IMR-90 (cell line): ENCODE measurements at regions not wholly inside any gene's neighbourhood (a gene's known extent, or its start where the extent isn't known, plus 50 kb on each side); places are given as distances from the start of the nearest gene placed in this dataset.

ENCODE experiments used
- ATAC-seq: fragments of 200-7000 bp; cut with Tn5 transposase; 2 replicates; pipeline ENCODE4 v1.9.1; 2020; ENCODE audit warnings: low read depth, mild to moderate bottlenecking, moderate library complexity
- BruUV-seq: library from RNA; stranded (reverse); fragments of 400-500 nt; replicated peaks from 2 replicates; lab custom pipeline; 2021; lab: Mats Ljungman, UMichigan
- CTCF ChIA-PET: fragments of 300-600 bp; formaldehyde crosslinking; extraction: SDS; loops from one replicate; lab custom pipeline; 2021; ENCODE audit warnings: antibody characterized with exemption; lab: Yijun Ruan, JAX
- POLR2A ChIA-PET: fragments of 300-600 bp; sonication (Branson Sonifier 250); formaldehyde crosslinking; loops from one replicate; lab custom pipeline; 2022; ENCODE audit warnings: antibody characterized with exemption; ENCODE audit not compliant: unreplicated experiment; lab: Charles Lee
- DNase-seq: peaks from one replicate; pipeline ENCODE4 v3.0.0; 2013
- H2AFZ ChIP-seq: replicated peaks from 2 replicates; pipeline ENCODE3; 2013; ENCODE audit warnings: low read length, mild to moderate bottlenecking; ENCODE audit not compliant: poor library complexity
- H2AK5ac ChIP-seq: 2 replicates; pipeline ENCODE4 v1.6.1; 2013; ENCODE audit warnings: low read depth, low read length, inconsistent platforms
- H2AK9ac ChIP-seq: replicated peaks from 2 replicates; pipeline ENCODE3; 2013; ENCODE audit warnings: mild to moderate bottlenecking, low read depth, low read length, moderate library complexity; ENCODE audit not compliant: poor library complexity
- H2BK120ac ChIP-seq: 2 replicates; pipeline ENCODE4 v1.6.1; 2013; ENCODE audit warnings: low read depth, low read length, inconsistent platforms
- H2BK15ac ChIP-seq: 3 replicates; pipeline ENCODE4 v1.6.1; 2013; ENCODE audit warnings: low read depth, low read length, inconsistent platforms
- H2BK20ac ChIP-seq: 2 replicates; pipeline ENCODE4 v1.6.1; 2013; ENCODE audit warnings: low read depth, mild to moderate bottlenecking, inconsistent platforms, low read length, moderate library complexity
- H2BK5ac ChIP-seq: 2 replicates; pipeline ENCODE4 v1.6.1; 2013; ENCODE audit warnings: mild to moderate bottlenecking, low read depth, low read length, inconsistent platforms; ENCODE audit not compliant: poor library complexity, severe bottlenecking
- H3K14ac ChIP-seq: replicated peaks from 2 replicates; pipeline ENCODE4 v1.6.1; 2013; ENCODE audit warnings: low read depth, low read length, inconsistent platforms
- H3K18ac ChIP-seq: 2 replicates; pipeline ENCODE4 v1.6.1; 2013; ENCODE audit warnings: low read depth, low read length, control low read depth
- H3K23ac ChIP-seq: 2 replicates; pipeline ENCODE4 v1.6.1; 2013; ENCODE audit warnings: low read depth, low read length, inconsistent platforms
- H3K27ac ChIP-seq: 2 replicates; pipeline ENCODE4 v1.5.1; 2013; ENCODE audit warnings: mild to moderate bottlenecking, control low read depth, low read length; ENCODE audit not compliant: insufficient read depth
- H3K27me3 ChIP-seq: 2 replicates; pipeline ENCODE4 v1.6.1; 2013; ENCODE audit warnings: low read length; ENCODE audit not compliant: control insufficient read depth, insufficient read depth
- H3K36me3 ChIP-seq: 2 replicates; pipeline ENCODE4 v1.6.1; 2013; ENCODE audit warnings: low read length, mixed read lengths; ENCODE audit not compliant: control insufficient read depth, insufficient read depth
- H3K4ac ChIP-seq: 2 replicates; pipeline ENCODE4 v1.6.1; 2013; ENCODE audit warnings: low read depth, low read length, inconsistent platforms
- H3K4me1 ChIP-seq: 2 replicates; pipeline ENCODE4 v1.6.1; 2013; ENCODE audit warnings: low read length, mixed read lengths; ENCODE audit not compliant: control insufficient read depth, insufficient read depth
- H3K4me2 ChIP-seq: 2 replicates; pipeline ENCODE4 v1.6.1; 2013; ENCODE audit warnings: low read depth, mild to moderate bottlenecking, control low read depth, low read length, moderate library complexity
- H3K4me3 ChIP-seq: 2 replicates; pipeline ENCODE4 v1.5.1; 2013; ENCODE audit warnings: low read depth, mild to moderate bottlenecking, control low read depth, low read length, moderate library complexity; ENCODE audit not compliant: insufficient read depth
- H3K56ac ChIP-seq: 2 replicates; pipeline ENCODE4 v1.6.1; 2013; ENCODE audit warnings: low read length, inconsistent platforms; ENCODE audit not compliant: insufficient read depth; ENCODE audit errors: extremely low read depth
- H3K79me1 ChIP-seq, 2 experiments: 2 replicates each; pipeline ENCODE4 v1.6.1; 2013; ENCODE audit warnings: low read length in 2 of 2, inconsistent platforms in 1 of 2, low read depth in 1 of 2
- H3K9ac ChIP-seq: 2 replicates; pipeline ENCODE4 v1.6.1; 2013; ENCODE audit warnings: low read depth, low read length, control low read depth
- H3K9me1 ChIP-seq: 2 replicates; pipeline ENCODE4 v1.6.1; 2013; ENCODE audit warnings: low read length, inconsistent platforms; ENCODE audit not compliant: insufficient read depth
- H3K9me3 ChIP-seq: 2 replicates; pipeline ENCODE4 v1.6.1; 2013; ENCODE audit warnings: low read length; ENCODE audit not compliant: control insufficient read depth, insufficient read depth
- H4K20me1 ChIP-seq: 2 replicates; pipeline ENCODE4 v1.6.1; 2013; ENCODE audit warnings: low read length, inconsistent platforms; ENCODE audit not compliant: insufficient read depth
- H4K5ac ChIP-seq: 2 replicates; pipeline ENCODE4 v1.6.1; 2013; ENCODE audit warnings: mild to moderate bottlenecking, low read depth, low read length, control low read depth
- H4K8ac ChIP-seq, 2 experiments: 2 replicates each; pipeline ENCODE4 v1.6.1; 2013; ENCODE audit warnings: low read depth in 2 of 2, low read length in 2 of 2, control low read depth in 1 of 2, inconsistent platforms in 1 of 2
- H4K91ac ChIP-seq: 2 replicates; pipeline ENCODE4 v1.6.1; 2013; ENCODE audit warnings: low read depth, low read length, inconsistent platforms; ENCODE audit not compliant: insufficient read depth
- CEBPB ChIP-seq: IDR thresholded peaks from 2 replicates; pipeline ENCODE4 v1.6.1; 2012; ENCODE audit warnings: low read depth, low read length, improper control_type of control experiment
- CHD1 ChIP-seq: IDR thresholded peaks from 2 replicates; pipeline ENCODE4 v1.6.1; 2012; ENCODE audit warnings: low read depth, low read length, improper control_type of control experiment
- CTCF ChIP-seq: conservative IDR thresholded peaks from 2 replicates; pipeline ENCODE4 v1.5.1; 2012; ENCODE audit warnings: mild to moderate bottlenecking, low read depth, low read length, improper control_type of control experiment
- FOS ChIP-seq: fragments of 150-350 bp; IDR thresholded peaks from 2 replicates; pipeline ENCODE4 v1.6.1; 2016; ENCODE audit warnings: low read depth, low read length
- MAFK ChIP-seq: IDR thresholded peaks from 2 replicates; pipeline ENCODE4 v1.6.1; 2012; ENCODE audit warnings: low read depth, low read length, improper control_type of control experiment
- MXI1 ChIP-seq: IDR thresholded peaks from 2 replicates; pipeline ENCODE4 v1.6.1; 2012; ENCODE audit warnings: low read depth, mild to moderate bottlenecking, low read length, moderate library complexity, borderline replicate concordance
- NFE2L2 ChIP-seq: fragments of 150-350 bp; IDR thresholded peaks from 2 replicates; pipeline ENCODE4 v1.6.1; 2016; ENCODE audit warnings: low read depth, mild to moderate bottlenecking, low read length
- POLR2A ChIP-seq: IDR thresholded peaks from 2 replicates; pipeline ENCODE4 v1.6.1; 2012; ENCODE audit warnings: mild to moderate bottlenecking, low read depth, low read length
- RAD21 ChIP-seq: IDR thresholded peaks from 2 replicates; pipeline ENCODE4 v1.6.1; 2012; ENCODE audit warnings: low read length, improper control_type of control experiment
- RCOR1 ChIP-seq: IDR thresholded peaks from 2 replicates; pipeline ENCODE4 v1.6.1; 2012; ENCODE audit warnings: mild to moderate bottlenecking, low read length, improper control_type of control experiment; ENCODE audit not compliant: insufficient replicate concordance
- RFX5 ChIP-seq: IDR thresholded peaks from 2 replicates; pipeline ENCODE4 v1.8.0; 2012; ENCODE audit warnings: low read depth, mild to moderate bottlenecking, low read length, moderate library complexity
- SMC3 ChIP-seq: fragments of 150-350 bp; IDR thresholded peaks from 2 replicates; pipeline ENCODE4 v1.6.1; 2016; ENCODE audit warnings: low read depth, mild to moderate bottlenecking, antibody characterized with exemption, low read length, moderate library complexity
- USF2 ChIP-seq: fragments of 150-350 bp; IDR thresholded peaks from 2 replicates; pipeline ENCODE4 v1.6.1; 2017; ENCODE audit warnings: mild to moderate bottlenecking, antibody characterized with exemption, low read length, low read depth
- WGBS, 2 experiments: methylation state at CpG; one replicate each; pipeline versions ENCODE4 v1.1.5 to v1.1.7; 2013; ENCODE audit warnings: missing lambda C conversion rate in 2 of 2; ENCODE audit not compliant: insufficient read length in 1 of 2; ENCODE audit errors: extremely low coverage in 2 of 2; 5-methylcytosine and 5-hydroxymethylcytosine counted together
- dilution Hi-C: fragments of 300-500 bp; cut with HindIII; formaldehyde crosslinking; loops from one replicate; pipeline ENCODE4 v1.14.3; 2018; ENCODE audit warnings: low sequenced_read_pairs; ENCODE audit not compliant: unreplicated experiment
- in situ Hi-C: fragments of 300-500 bp; cut with MboI; formaldehyde crosslinking; loops from 3 replicates; pipeline ENCODE4 v1.14.3; 2019; ENCODE audit warnings: low sequenced_read_pairs, inconsistent platforms, mixed read lengths
- intact Hi-C: fragments of 100-400 bp; cut with micrococcal nuclease; formaldehyde crosslinking; loops from 2 replicates; pipeline ENCODE4 v1.10.0; 2022

GRCh38 chr4:176906709-176907108 lies 114.0 kb upstream of the VEGFC start:
- intact Hi-C loops = loop anchor here (10.0 kb wide), 1 partner anchor 532 kb away; no protein-coding TSS in a partner anchor
- POLR2A ChIA-PET = no interaction called here
- H3K4me2 ChIP-seq = no peak overlapping the region
- H3K36me3 ChIP-seq = no peaks in the 10 kb centered on the region
- H3K18ac ChIP-seq = peak overlapping the region; percentile 11; the same call in 1 of the 2 replicates
- CTCF ChIA-PET = interaction anchor here (1.6 kb wide), 1 partner anchor 141 kb away, joined by 6 read pairs; no protein-coding TSS in a partner anchor
- 0 out of 2 replicates have a peak overlapping the region, but pooled peaks have one; percentile 24 for H3K14ac ChIP-seq
- dilution Hi-C loops = no loop called here
- DNase-seq (no peak), ATAC-seq (no peak)
- no peak overlapping the region for H3K56ac ChIP-seq
- peak overlapping the region; percentile 1; the same call in 1 of the 2 replicates for H2BK20ac ChIP-seq
- H3K27me3 ChIP-seq = no peaks in the 10 kb centered on the region
- no peak overlapping the region for H3K4ac ChIP-seq
- no peak overlapping the region; the same call in 1 of the 2 replicates for H4K5ac ChIP-seq
- peak overlapping the region; percentile 20 for H2BK120ac ChIP-seq
- peak overlapping the region; percentile 53; the same call in 1 of the 3 replicates for H2BK15ac ChIP-seq
- TF ChIP-seq RFX5 = no peak
- no peak for TF ChIP-seq MAFK
- TF ChIP-seq RAD21 = no peak
- TF ChIP-seq FOS = no peak
- TF ChIP-seq MXI1 = no peak
- no peak for TF ChIP-seq SMC3
- TF ChIP-seq CHD1 = no peak
- TF ChIP-seq CEBPB = no peak
- TF ChIP-seq CTCF = no peak
- no peak for TF ChIP-seq USF2
- TF ChIP-seq NFE2L2 = no peak
- TF ChIP-seq RCOR1 = no peak
- no peak for TF ChIP-seq POLR2A
- H2AK9ac ChIP-seq = no peak overlapping the region
- H2AK5ac ChIP-seq = no peak overlapping the region
- H3K23ac ChIP-seq = no peak overlapping the region
- no peak overlapping the region for H4K91ac ChIP-seq
- H4K8ac ChIP-seq = no peak overlapping the region; a peak in 2 of 4 replicates
- H4K20me1 ChIP-seq = no peaks in the 10 kb centered on the region
- H3K9me3 ChIP-seq = peaks cover 3% of the 10 kb centered on the region; the same call in 1 of the 2 replicates
- H3K9me1 ChIP-seq = 0 out of 2 replicates have a peak, but pooled peaks cover 5% of the 10 kb centered on the region
- BruUV-seq = no TSS peak
- H3K4me3 ChIP-seq = no peak overlapping the region
- no peak overlapping the region for H2BK5ac ChIP-seq
- H3K79me1 ChIP-seq = peaks cover 2 to 6% of the 10 kb centered on the region in 2 experiments; a peak in 2 of 4 replicates
- H3K9ac ChIP-seq = no peak overlapping the region
- 0 out of 2 replicates have a peak overlapping the region, but pooled peaks have one; percentile 3 for H3K27ac ChIP-seq
- 74% methylated on average over 4 of the region's 7 CpGs; no CpG with 5 or more reads in 1 of the 2 experiments for WGBS, 2 experiments
- no peak overlapping the region for H2AFZ ChIP-seq
- in situ Hi-C loops = no loop called here
- peaks cover 6% of the 10 kb centered on the region; the same call in 1 of the 2 replicates for H3K4me1 ChIP-seq
